ENCODE measurements at regions not wholly inside any gene's neighbourhood (a gene's known extent, or its start where the extent isn't known, plus 50 kb on each side); places are given as distances from the start of the nearest gene placed in this dataset.
A peak's percentile ranks its signal among the peaks of the same experiment; 100 is the strongest.

GRCh38 chr3:197356275-197356674 lies 57.9 kb upstream of the DLG1 start:
- Histone ChIP-seq H3K4me1 (ENCODE audit: control insufficient read depth, insufficient read depth, low read length) (peaks cover 22% of the 10 kb centered on the region), H3K27me3 (ENCODE audit: control insufficient read depth, insufficient read depth, low read length) (no peaks in the 10 kb centered on the region), H3K27ac (ENCODE audit: low read depth, low read length) (no peak overlapping the region), H3K4me3 (ENCODE audit: low read depth, low read length) (no peak overlapping the region), H3K9me3 (ENCODE audit: control insufficient read depth, insufficient read depth, low read length) (peaks cover 2% of the 10 kb centered on the region), H3K36me3 (ENCODE audit: control insufficient read depth, insufficient read depth, low read length) (no peaks in the 10 kb centered on the region)
- no peak for DNase-seq (ENCODE audit: low read depth in 4 of 6, low spot score in 6 of 6)
- whole genome bisulfite sequencing (ENCODE audit: insufficient coverage) = 68% methylated on average over 9 of the region's 14 CpGs

- H3K4me1 ChIP-seq (ENCODE audit: control insufficient read depth, insufficient read depth, low read length) = peaks cover 22% of the 10 kb centered on the region
- H3K9me3 ChIP-seq (ENCODE audit: control insufficient read depth, insufficient read depth, low read length) = peaks cover 2% of the 10 kb centered on the region
- no peak overlapping the region for H3K27ac ChIP-seq (ENCODE audit: low read depth, low read length)
- no CpG with 5 or more reads among the region's 1 CpG for WGBS (ENCODE audit: insufficient coverage)
- H3K4me3 ChIP-seq (ENCODE audit: low read depth, low read length) = no peak overlapping the region
- H3K27me3 ChIP-seq (ENCODE audit: control insufficient read depth, insufficient read depth, low read length) = no peaks in the 10 kb centered on the region
- H3K36me3 ChIP-seq (ENCODE audit: control insufficient read depth, insufficient read depth, low read length) = no peaks in the 10 kb centered on the region
- DNase-seq (ENCODE audit: low read depth in 4 of 6, low spot score in 6 of 6) = no peak
Measured at GRCh38 chr3:197355713-197356112, 57.3 kb upstream of the DLG1 start.

- H3K9me3 ChIP-seq (ENCODE audit: control insufficient read depth, insufficient read depth, low read length) = no peaks in the 10 kb centered on the region
- DNase-seq (ENCODE audit: low read depth in 4 of 6, low spot score in 6 of 6) = peak in 2 of 6 donors; percentile 64 to 77
- H3K27ac ChIP-seq (ENCODE audit: low read depth, low read length) = peak overlapping the region; percentile 27
- peaks cover 22% of the 10 kb centered on the region for H3K4me1 ChIP-seq (ENCODE audit: control insufficient read depth, insufficient read depth, low read length)
- 23% methylated on average over 19 of the region's 19 CpGs for WGBS (ENCODE audit: insufficient coverage)
- no peak overlapping the region for H3K4me3 ChIP-seq (ENCODE audit: low read depth, low read length)
- no peaks in the 10 kb centered on the region for H3K36me3 ChIP-seq (ENCODE audit: control insufficient read depth, insufficient read depth, low read length)
- no peaks in the 10 kb centered on the region for H3K27me3 ChIP-seq (ENCODE audit: control insufficient read depth, insufficient read depth, low read length)
Measured at GRCh38 chr3:197354568-197355001, 56.2 kb upstream of the DLG1 start.

GRCh38 chr3:197353867-197354567 lies 55.6 kb upstream of the DLG1 start:
- Histone ChIP-seq H3K27me3 (ENCODE audit: control insufficient read depth, insufficient read depth, low read length) (no peaks in the 10 kb centered on the region), H3K4me1 (ENCODE audit: control insufficient read depth, insufficient read depth, low read length) (peaks cover 22% of the 10 kb centered on the region), H3K36me3 (ENCODE audit: control insufficient read depth, insufficient read depth, low read length) (no peaks in the 10 kb centered on the region), H3K27ac (ENCODE audit: low read depth, low read length) (peak overlapping the region; percentile 10), H3K4me3 (ENCODE audit: low read depth, low read length) (no peak overlapping the region), H3K9me3 (ENCODE audit: control insufficient read depth, insufficient read depth, low read length) (no peaks in the 10 kb centered on the region)
- 75% methylated on average over 10 of the region's 10 CpGs for WGBS (ENCODE audit: insufficient coverage)
- DNase-seq (ENCODE audit: low read depth in 4 of 6, low spot score in 6 of 6) = no peak

- Histone ChIP-seq H3K27me3 (ENCODE audit: control insufficient read depth, insufficient read depth, low read length) (no peaks in the 10 kb centered on the region), H3K36me3 (ENCODE audit: control insufficient read depth, insufficient read depth, low read length) (no peaks in the 10 kb centered on the region), H3K9me3 (ENCODE audit: control insufficient read depth, insufficient read depth, low read length) (no peaks in the 10 kb centered on the region), H3K4me3 (ENCODE audit: low read depth, low read length) (no peak overlapping the region), H3K4me1 (ENCODE audit: control insufficient read depth, insufficient read depth, low read length) (peaks cover 22% of the 10 kb centered on the region), H3K27ac (ENCODE audit: low read depth, low read length) (no peak overlapping the region)
- no peak for DNase-seq (ENCODE audit: low read depth in 4 of 6, low spot score in 6 of 6)
- 85% methylated on average over 5 of the region's 8 CpGs for WGBS (ENCODE audit: insufficient coverage)
Measured at GRCh38 chr3:197353001-197353866, 54.8 kb upstream of the DLG1 start.

GRCh38 chr3:197352382-197352781 lies 54.0 kb upstream of the DLG1 start:
- no peaks in the 10 kb centered on the region for H3K9me3 ChIP-seq (ENCODE audit: control insufficient read depth, insufficient read depth, low read length)
- peaks cover 22% of the 10 kb centered on the region for H3K4me1 ChIP-seq (ENCODE audit: control insufficient read depth, insufficient read depth, low read length)
- no peaks in the 10 kb centered on the region for H3K36me3 ChIP-seq (ENCODE audit: control insufficient read depth, insufficient read depth, low read length)
- H3K4me3 ChIP-seq (ENCODE audit: low read depth, low read length) = no peak overlapping the region
- no peak overlapping the region for H3K27ac ChIP-seq (ENCODE audit: low read depth, low read length)
- no peak for DNase-seq (ENCODE audit: low read depth in 4 of 6, low spot score in 6 of 6)
- WGBS (ENCODE audit: insufficient coverage) = 64% methylated on average over 3 of the region's 5 CpGs
- no peaks in the 10 kb centered on the region for H3K27me3 ChIP-seq (ENCODE audit: control insufficient read depth, insufficient read depth, low read length)

- Histone ChIP-seq H3K27me3 (ENCODE audit: control insufficient read depth, insufficient read depth, low read length) (no peaks in the 10 kb centered on the region), H3K4me1 (ENCODE audit: control insufficient read depth, insufficient read depth, low read length) (peaks cover 12% of the 10 kb centered on the region), H3K9me3 (ENCODE audit: control insufficient read depth, insufficient read depth, low read length) (no peaks in the 10 kb centered on the region), H3K36me3 (ENCODE audit: control insufficient read depth, insufficient read depth, low read length) (no peaks in the 10 kb centered on the region), H3K27ac (ENCODE audit: low read depth, low read length) (no peak overlapping the region), H3K4me3 (ENCODE audit: low read depth, low read length) (no peak overlapping the region)
- WGBS (ENCODE audit: insufficient coverage) = 92% methylated on average over 6 of the region's 13 CpGs
- DNase-seq (ENCODE audit: low read depth in 4 of 6, low spot score in 6 of 6) = no peak
Measured at GRCh38 chr3:197350446-197350845, 52.0 kb upstream of the DLG1 start.

GRCh38 chr3:197349368-197349767 lies 51.0 kb upstream of the DLG1 start:
- DNase-seq (ENCODE audit: low read depth in 4 of 6, low spot score in 6 of 6) = no peak
- Histone ChIP-seq H3K9me3 (ENCODE audit: control insufficient read depth, insufficient read depth, low read length) (no peaks in the 10 kb centered on the region), H3K4me1 (ENCODE audit: control insufficient read depth, insufficient read depth, low read length) (peaks cover under 1% of the 10 kb centered on the region), H3K27me3 (ENCODE audit: control insufficient read depth, insufficient read depth, low read length) (no peaks in the 10 kb centered on the region), H3K36me3 (ENCODE audit: control insufficient read depth, insufficient read depth, low read length) (no peaks in the 10 kb centered on the region), H3K27ac (ENCODE audit: low read depth, low read length) (no peak overlapping the region), H3K4me3 (ENCODE audit: low read depth, low read length) (no peak overlapping the region)
- WGBS (ENCODE audit: insufficient coverage) = 60% methylated on average over 7 of the region's 8 CpGs
